GM12878 (cell line): ENCODE measurements at regions not wholly inside any gene's neighbourhood (a gene's known extent, or its start where the extent isn't known, plus 50 kb on each side); places are given as distances from the start of the nearest gene placed in this dataset.

Experiments
- ATAC-seq: fragments of 200-7000 bp; cut with Tn5 transposase; 3 replicates; pipeline ENCODE4 v1.9.1; 2020; ENCODE audit warnings: mild to moderate bottlenecking, moderate library complexity
- BruUV-seq: library from RNA; stranded (reverse); fragments of 400-500 nt; replicated peaks from 2 replicates; lab custom pipeline; 2021; lab: Mats Ljungman, UMichigan
- CTCF ChIA-PET: fragments of 300-600 bp; sonication (Branson Sonifier 250); formaldehyde crosslinking; extraction: SDS; loops from one replicate; lab custom pipeline; 2021; ENCODE audit warnings: inconsistent platforms; lab: Yijun Ruan, JAX
- POLR2A ChIA-PET: fragments of 350-600 bp; formaldehyde crosslinking; extraction: SDS; loops from one replicate; lab custom pipeline; 2021; ENCODE audit warnings: inconsistent platforms; lab: Charles Lee
- RAD21 ChIA-PET: fragments of 300-600 bp; sonication (Branson Sonifier 250); formaldehyde crosslinking; loops from one replicate; lab custom pipeline; 2023; ENCODE audit warnings: antibody characterized with exemption; ENCODE audit not compliant: unreplicated experiment; lab: Charles Lee
- SMC1A ChIA-PET: fragments of 300-600 bp; sonication (Branson Sonifier 250); formaldehyde crosslinking; loops from one replicate; lab custom pipeline; 2023; ENCODE audit not compliant: unreplicated experiment, uncharacterized antibody; lab: Charles Lee
- DNase-seq: peaks from one replicate; pipeline ENCODE4 v3.0.0-alpha.2; 2011; ENCODE audit warnings: low read depth, low spot score
- FAIRE-seq: peaks from 3 replicates; lab custom pipeline; 2011; peaks lifted over from hg19 to GRCh38; lab: Jason Lieb, UNC
- H2AFZ ChIP-seq: 2 replicates; pipeline ENCODE4 v1.6.0; 2011; ENCODE audit warnings: low read depth, low read length, control low read depth; ENCODE audit not compliant: control insufficient read depth
- H3K27ac ChIP-seq: 2 replicates; pipeline ENCODE4 v1.5.1; 2011; ENCODE audit warnings: control low read depth; ENCODE audit not compliant: control insufficient read depth, insufficient read depth
- H3K27me3 ChIP-seq, 2 experiments: replicated peaks in 1 of 2; 2 replicates each; pipeline versions ENCODE4 v1.6.0 to v1.6.1; 2011; ENCODE audit warnings: low read length in 1 of 2; ENCODE audit not compliant: control insufficient read depth in 2 of 2, insufficient read depth in 2 of 2
- H3K36me3 ChIP-seq, 2 experiments: 2 replicates each; pipeline ENCODE4 v1.5.1; 2011; ENCODE audit warnings: low read length in 1 of 2; ENCODE audit not compliant: control insufficient read depth in 2 of 2, insufficient read depth in 2 of 2
- H3K4me1 ChIP-seq: 2 replicates; pipeline ENCODE4 v1.6.1; 2011; ENCODE audit warnings: mild to moderate bottlenecking, low read length, moderate library complexity, mixed read lengths; ENCODE audit not compliant: control insufficient read depth, insufficient read depth
- H3K4me2 ChIP-seq: 2 replicates; pipeline ENCODE4 v1.6.0; 2011; ENCODE audit warnings: control low read depth; ENCODE audit not compliant: control insufficient read depth, insufficient read depth
- H3K4me3 ChIP-seq: fragments of 200-600 bp; sonication (generic); 2 replicates; pipeline ENCODE4 v1.5.1; 2016
- H3K79me2 ChIP-seq: 2 replicates; pipeline ENCODE4 v1.6.0; 2011; ENCODE audit warnings: low read length; ENCODE audit not compliant: control insufficient read depth, insufficient read depth
- H3K9ac ChIP-seq: 2 replicates; pipeline ENCODE4 v1.8.0; 2011; ENCODE audit warnings: low read length, control low read depth, mixed read lengths; ENCODE audit not compliant: control insufficient read depth, insufficient read depth
- H3K9me3 ChIP-seq: replicated peaks from 3 replicates; pipeline ENCODE4 v1.5.1; 2011; ENCODE audit warnings: mild to moderate bottlenecking, low read length; ENCODE audit not compliant: control insufficient read depth, insufficient read depth
- H4K20me1 ChIP-seq: 2 replicates; pipeline ENCODE4 v1.6.0; 2011; ENCODE audit not compliant: control insufficient read depth, insufficient read depth
- BRCA1 ChIP-seq: IDR thresholded peaks from 2 replicates; pipeline ENCODE4 v1.6.1; 2011; ENCODE audit warnings: low read depth, low read length, improper control_type of control experiment
- CBFB ChIP-seq: IDR thresholded peaks from 2 replicates; pipeline ENCODE4 v1.6.1; 2016; ENCODE audit warnings: antibody characterized with exemption, low read depth
- CHD2 ChIP-seq: IDR thresholded peaks from 2 replicates; pipeline ENCODE4 v1.6.1; 2011; ENCODE audit warnings: low read depth, low read length, improper control_type of control experiment, borderline replicate concordance
- DPF2 ChIP-seq: fragments of 450-650 bp; IDR thresholded peaks from 2 replicates; pipeline ENCODE4 v1.6.1; 2017; ENCODE audit warnings: mild to moderate bottlenecking
- JUNB ChIP-seq: IDR thresholded peaks from 2 replicates; pipeline ENCODE4 v1.6.1; 2016; ENCODE audit warnings: antibody characterized with exemption, mild to moderate bottlenecking
- MTA3 ChIP-seq: IDR thresholded peaks from 2 replicates; pipeline ENCODE4 v1.6.1; 2012; ENCODE audit warnings: low read length, inconsistent platforms, borderline replicate concordance
- NFYA ChIP-seq: IDR thresholded peaks from 2 replicates; pipeline ENCODE4 v1.6.1; 2011; ENCODE audit warnings: low read depth, mild to moderate bottlenecking, low read length, improper control_type of control experiment, borderline replicate concordance
- NR2F1 ChIP-seq: fragments of 450-650 bp; conservative IDR thresholded peaks from 2 replicates; pipeline ENCODE4 v1.6.1; 2017; ENCODE audit warnings: mild to moderate bottlenecking
- RAD21 ChIP-seq: IDR thresholded peaks from 2 replicates; pipeline ENCODE4 v1.6.1; 2011; ENCODE audit warnings: mild to moderate bottlenecking, low read depth, low read length, moderate library complexity; ENCODE audit not compliant: insufficient read depth
- SREBF2 ChIP-seq: IDR thresholded peaks from 2 replicates; pipeline ENCODE4 v1.6.1; 2012; ENCODE audit warnings: mild to moderate bottlenecking, low read length
- YY1 ChIP-seq: IDR thresholded peaks from 2 replicates; pipeline ENCODE4 v1.6.1; 2011; ENCODE audit warnings: low read depth, mild to moderate bottlenecking, low read length
- ZNF217 ChIP-seq: fragments of 450-650 bp; IDR thresholded peaks from 2 replicates; pipeline ENCODE4 v1.6.1; 2017; ENCODE audit warnings: antibody characterized with exemption, mild to moderate bottlenecking
- ZNF622 ChIP-seq: fragments of 450-650 bp; IDR thresholded peaks from 2 replicates; pipeline ENCODE4 v1.6.1; 2017; ENCODE audit warnings: mild to moderate bottlenecking, inconsistent platforms
- WGBS: methylation state at CpG from one replicate; pipeline ENCODE4 v1.1.6; 2016; ENCODE audit warnings: low lambda C conversion rate; ENCODE audit not compliant: insufficient replicate concordance, insufficient coverage; ENCODE audit errors: missing lambda C conversion rate; 5-methylcytosine and 5-hydroxymethylcytosine counted together
- in situ Hi-C: fragments of 300-500 bp; cut with MboI; formaldehyde crosslinking; loops from 9 replicates; pipeline ENCODE4 v1.14.3; 2018; ENCODE audit warnings: mixed read lengths
- intact Hi-C: fragments of 100-400 bp; cut with micrococcal nuclease; formaldehyde crosslinking; loops from one replicate; pipeline ENCODE4 v1.14.2; 2022; ENCODE audit not compliant: unreplicated experiment

DNA sequence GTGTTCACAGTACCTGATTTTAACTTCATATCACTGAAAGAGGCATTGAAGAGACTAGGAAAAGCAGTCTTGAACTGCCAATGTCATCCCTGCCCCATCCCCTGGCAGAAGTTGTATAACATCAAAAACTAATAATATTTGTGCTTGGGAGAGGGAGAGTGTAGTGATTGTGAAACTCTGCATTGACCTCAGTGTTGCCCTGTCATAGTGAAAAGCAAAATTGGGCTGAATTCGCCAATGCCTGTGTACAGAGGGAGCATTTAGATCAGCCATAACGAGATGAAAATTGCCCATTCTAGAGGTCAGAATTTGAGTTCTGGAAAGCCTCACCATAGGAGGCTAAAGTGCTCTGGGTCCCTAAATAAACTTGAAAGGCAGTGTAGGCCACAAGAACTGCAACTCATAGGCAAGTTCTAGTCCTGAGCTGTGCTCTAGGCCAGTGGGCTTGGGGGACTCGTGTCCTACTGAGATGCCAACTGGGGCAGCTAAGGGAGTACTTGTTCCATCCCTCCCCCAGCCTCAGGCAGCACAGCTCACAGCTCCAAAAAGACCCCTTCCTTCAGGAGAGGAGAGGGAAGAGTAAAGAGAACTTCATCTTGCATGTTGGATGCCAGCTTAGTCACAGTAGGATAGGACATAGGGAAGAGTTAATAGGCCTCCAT lies 855.6 kb downstream of the TSN start:
- FAIRE-seq (no peak), DNase-seq (peak; percentile 5), ATAC-seq (peak; percentile 91)
- intact Hi-C loops (no loop called here), in situ Hi-C loops (no loop called here)
- no peaks in the 10 kb centered on the region for H3K9me3 ChIP-seq
- TF ChIP-seq DPF2 (0 out of 2 replicates have a peak, but pooled peaks have one; percentile 14), CBFB (no peak), JUNB (peak; percentile 45), NR2F1 (peak; percentile 53; the same call in 1 of the 2 replicates), MTA3 (no peak), YY1 (0 out of 2 replicates have a peak, but pooled peaks have one; percentile 9)
- POLR2A ChIA-PET: interaction anchor here (0.6 to 1.3 kb wide), 2 partner anchors 18 to 94 kb away, joined by 3 read pairs; no protein-coding TSS in a partner anchor
- WGBS: 0% methylated on average over 3 of the region's 3 CpGs
- no peaks in the 10 kb centered on the region for H3K4me1 ChIP-seq
- H3K27ac ChIP-seq: no peak overlapping the region
- SMC1A ChIA-PET: interaction anchor here (0.6 to 2.0 kb wide), 6 partner anchors 9 to 322 kb away, joined by 3 to 6 read pairs (median 4); no protein-coding TSS in a partner anchor
- no peaks in the 10 kb centered on the region for H3K79me2 ChIP-seq
- no peaks in the 10 kb centered on the region for H3K27me3 ChIP-seq
- no peak overlapping the region for H3K4me3 ChIP-seq
- H3K36me3 ChIP-seq: no peaks in the 10 kb centered on the region
- H3K9ac ChIP-seq: no peak overlapping the region
- RAD21 ChIA-PET: interaction anchor here (1.2 to 1.5 kb wide), 2 partner anchors 71 to 129 kb away, joined by 3 to 5 read pairs; no protein-coding TSS in a partner anchor
- no peak overlapping the region for H2AFZ ChIP-seq
- CTCF ChIA-PET: interaction anchor here (1.3 to 3.3 kb wide), 2 partner anchors 16 to 74 kb away, joined by 3 to 12 read pairs; no protein-coding TSS in a partner anchor
- no peaks in the 10 kb centered on the region for H4K20me1 ChIP-seq
- no peak overlapping the region for H3K4me2 ChIP-seq
- no TSS peak for BruUV-seq

DNA sequence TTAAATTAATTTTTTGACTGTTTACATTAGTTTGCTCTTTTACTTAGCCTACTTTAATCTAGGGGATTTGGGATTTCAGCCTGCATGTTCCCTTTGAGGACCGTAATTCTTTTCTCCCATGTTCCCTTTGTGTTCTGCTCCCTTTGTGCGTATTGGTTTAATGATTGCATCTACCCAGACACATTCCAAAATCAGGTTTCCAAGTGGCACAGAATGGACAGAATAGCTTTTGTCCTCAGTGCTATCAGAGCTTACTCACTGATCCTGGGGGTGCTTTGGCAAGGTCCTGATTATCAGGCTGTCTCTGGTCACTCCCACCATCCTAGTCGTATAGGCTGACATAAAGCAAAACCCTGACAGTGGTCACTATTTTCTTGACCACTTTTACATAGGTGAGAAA lies 867.5 kb downstream of the TSN start:
- H3K4me1 ChIP-seq: no peaks in the 10 kb centered on the region

More for the DNA sequence above, 867.5 kb downstream of the TSN start:
- CTCF ChIA-PET: no interaction called here
- H3K36me3 ChIP-seq: no peaks in the 10 kb centered on the region
- H3K9ac ChIP-seq: no peak overlapping the region
- RAD21 ChIA-PET: no interaction called here
- ATAC-seq (no peak), DNase-seq (no peak), FAIRE-seq (no peak)
- no peaks in the 10 kb centered on the region for H4K20me1 ChIP-seq
- H3K4me2 ChIP-seq: no peak overlapping the region
- no TSS peak for BruUV-seq
- TF ChIP-seq ZNF217: no peak
- TF ChIP-seq RAD21: no peak
- no peak for TF ChIP-seq ZNF622
- TF ChIP-seq JUNB: no peak
- no peak for TF ChIP-seq NFYA
- no peak for TF ChIP-seq BRCA1
- TF ChIP-seq SREBF2: no peak
- no peak for TF ChIP-seq CHD2
- SMC1A ChIA-PET: interaction anchor here (0.7 to 1.7 kb wide), 3 partner anchors 55 to 572 kb away, joined by 3 to 6 read pairs (median 3); no protein-coding TSS in a partner anchor
- no peaks in the 10 kb centered on the region for H3K9me3 ChIP-seq
- H3K79me2 ChIP-seq: no peaks in the 10 kb centered on the region
- WGBS: 31% methylated on average over 3 of the region's 3 CpGs
- H3K27me3 ChIP-seq: no peaks in the 10 kb centered on the region
- no peak overlapping the region for H3K4me3 ChIP-seq
- in situ Hi-C loops: no loop called here
- H3K27ac ChIP-seq: no peak overlapping the region
- POLR2A ChIA-PET: no interaction called here
- intact Hi-C loops: no loop called here
- no peak overlapping the region for H2AFZ ChIP-seq
